NCI-H526 treated with DMSO at 0.1 percent for 48 hours (cell line): ENCODE measurements at regions not wholly inside any gene's neighbourhood (a gene's known extent, or its start where the extent isn't known, plus 50 kb on each side); places are given as distances from the start of the nearest gene placed in this dataset.
A peak's percentile ranks its signal among the peaks of the same experiment; 100 is the strongest.

Source experiments
- DNase-seq: peaks from one replicate; lab custom pipeline; 2025; lab: John Stamatoyannopoulos, UW

DNA sequence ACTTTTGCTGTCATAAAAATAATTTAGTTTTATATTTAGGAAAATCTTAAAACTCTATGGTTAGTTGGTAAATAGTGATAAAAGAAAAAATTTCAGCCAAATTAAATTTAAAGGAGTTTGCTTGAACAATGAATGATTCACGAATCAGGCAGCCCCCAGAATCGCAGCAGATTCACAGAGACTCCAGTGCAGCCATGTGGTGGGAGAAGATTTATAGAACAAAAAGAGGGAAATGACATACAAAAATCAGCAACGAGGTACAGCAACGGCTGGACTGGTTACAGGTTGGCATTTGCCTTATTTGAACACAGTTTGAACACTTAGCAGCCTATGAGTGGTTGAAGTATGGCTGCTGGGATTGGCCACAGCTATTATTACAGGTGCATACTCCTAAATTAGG lies 96.4 kb upstream of the MYCBP2 start:
- DNase-seq: no peak

DNA sequence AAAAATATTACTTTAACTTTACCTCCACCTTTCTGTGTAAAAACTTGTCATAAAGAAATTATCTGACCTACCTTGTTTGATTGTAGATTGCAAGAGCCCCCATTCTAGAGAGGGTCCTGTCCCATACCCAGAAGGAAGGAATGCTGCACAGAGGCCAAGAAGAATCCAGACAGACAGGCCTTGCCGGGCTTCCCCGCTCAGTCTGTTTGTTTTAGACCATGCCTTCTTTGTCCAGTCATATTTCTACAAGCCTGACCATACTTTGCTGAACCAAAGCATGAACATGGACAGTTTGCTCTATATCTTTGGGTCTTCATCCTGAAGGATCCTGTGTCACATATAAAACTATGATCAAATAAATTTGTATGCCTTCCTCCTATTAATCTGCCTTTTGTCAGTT lies 95.8 kb upstream of the MYCBP2 start:
- DNase-seq: no peak

DNA sequence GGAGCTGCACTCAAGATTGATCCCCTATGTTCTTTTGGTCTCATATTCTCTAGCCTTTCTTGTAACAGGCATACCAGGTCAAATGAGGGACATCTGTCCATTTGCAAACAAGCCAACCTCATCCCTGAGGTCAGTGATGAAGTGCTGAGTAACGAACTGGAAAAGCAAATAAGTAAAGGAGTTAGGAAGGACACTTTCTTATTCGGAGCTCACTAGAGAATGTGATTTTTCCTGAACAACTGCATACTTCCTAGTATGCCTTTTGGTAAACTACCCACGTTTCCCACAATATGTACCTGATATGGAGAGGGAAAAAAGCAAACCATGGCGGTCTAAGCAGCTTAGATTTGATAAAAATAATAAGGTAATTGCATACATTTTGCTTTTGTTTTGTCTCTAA lies 91.0 kb upstream of the MYCBP2 start:
- no peak for DNase-seq

DNA sequence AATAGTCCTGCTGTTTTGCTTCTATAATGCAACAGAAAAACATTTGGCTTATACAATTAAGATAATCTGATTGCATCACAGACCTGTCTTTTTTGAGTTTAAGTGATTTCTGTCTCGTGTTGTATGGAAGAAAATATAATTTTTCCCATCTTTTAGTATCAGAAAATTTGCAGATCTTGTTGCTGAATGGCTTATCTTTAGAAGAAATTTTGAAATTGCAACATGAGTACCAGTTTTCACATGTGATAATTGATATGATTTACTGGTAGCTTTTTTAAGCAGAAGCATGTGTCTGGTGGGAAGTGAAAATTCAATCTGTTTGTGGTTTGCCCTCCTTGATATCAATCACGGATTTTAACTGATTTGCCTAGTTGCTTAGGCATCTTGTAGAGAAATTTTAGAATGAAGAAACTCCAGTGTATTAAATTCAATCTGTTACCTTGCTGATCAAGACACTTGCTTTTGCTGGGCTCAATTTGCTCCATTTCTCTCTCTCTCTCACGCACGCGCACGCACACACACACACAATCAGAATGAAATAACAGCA lies 89.8 kb upstream of the MYCBP2 start:
- DNase-seq: no peak

DNA sequence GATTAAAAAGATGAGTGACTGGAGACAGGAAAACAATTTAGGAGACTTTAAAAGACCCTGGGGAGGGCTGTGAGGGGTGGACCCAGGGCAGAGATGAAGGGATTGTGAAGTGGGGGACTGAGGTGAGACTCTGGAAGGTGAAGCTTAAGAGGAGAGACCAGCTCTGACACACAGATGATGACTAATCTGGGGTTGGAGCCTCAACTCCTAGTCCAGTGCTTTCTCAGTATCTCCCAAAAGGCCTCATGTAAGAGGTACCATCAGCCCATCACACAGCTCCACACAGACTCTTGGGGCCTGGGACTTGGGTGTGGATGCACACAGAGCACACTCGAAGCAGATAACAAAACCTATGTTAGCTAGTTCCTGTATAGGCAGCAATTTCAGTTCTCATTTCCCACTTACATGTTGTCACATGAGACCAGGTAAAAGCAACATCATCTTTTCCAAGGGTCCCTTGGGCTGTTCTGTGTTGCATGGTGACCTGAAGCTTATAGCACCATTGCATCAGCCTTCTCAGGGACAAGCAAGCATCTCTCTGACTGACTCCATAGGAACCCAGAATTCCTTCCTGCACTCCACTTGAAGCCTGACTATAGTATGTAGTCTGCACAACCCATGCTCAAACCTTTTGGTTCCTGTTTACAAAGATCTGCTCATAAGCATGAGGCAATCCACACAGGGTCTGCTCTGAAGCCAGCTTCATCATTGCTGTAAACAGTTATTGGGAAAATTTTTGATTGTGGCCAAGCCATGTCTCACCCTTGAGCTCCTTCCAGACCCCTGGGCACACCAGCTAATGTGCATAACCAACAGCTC lies 88.6 kb upstream of the MYCBP2 start:
- DNase-seq: no peak

DNA sequence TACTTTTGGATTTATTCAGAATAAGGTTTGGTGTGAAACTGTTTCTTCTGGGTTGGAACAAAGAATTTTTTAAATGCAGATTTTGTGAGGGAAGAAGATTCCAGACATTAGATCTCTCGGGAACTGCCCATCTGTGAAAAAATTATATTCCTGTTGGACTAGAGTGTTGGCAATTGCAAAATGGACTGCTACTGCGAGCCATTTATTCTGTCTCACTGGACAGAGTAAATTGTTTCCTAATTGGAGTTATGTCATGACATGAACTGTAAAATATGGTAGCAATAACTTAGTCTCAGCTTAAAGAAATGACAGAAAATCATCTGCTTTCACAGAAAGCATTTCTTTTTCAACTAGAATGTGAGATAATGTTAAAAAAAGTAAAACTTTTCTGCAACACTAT lies 86.0 kb upstream of the MYCBP2 start:
- DNase-seq: no peak

DNA sequence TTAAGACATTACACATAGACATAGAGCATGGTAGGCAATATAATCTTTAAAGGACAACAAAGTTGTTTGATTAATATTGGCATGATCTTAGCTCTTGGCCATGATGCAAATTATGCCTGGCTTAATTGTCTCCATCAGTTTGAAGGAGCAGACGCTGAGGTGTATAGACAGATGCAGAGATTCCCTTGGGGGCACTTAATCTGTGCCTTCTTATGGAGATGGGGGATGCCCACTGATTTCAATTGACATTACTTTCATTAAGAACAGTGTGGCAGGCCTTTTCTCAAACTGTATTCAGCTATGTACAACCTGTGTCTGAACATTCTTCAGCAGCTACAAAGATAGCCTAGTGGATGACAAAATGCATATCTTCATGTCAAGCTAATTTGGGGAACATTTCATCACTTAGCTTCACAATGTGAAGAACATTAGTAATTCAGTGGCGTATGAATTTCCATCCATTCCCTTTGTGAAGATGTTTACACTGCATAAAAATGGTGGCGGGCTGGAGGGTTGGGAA lies 85.3 kb upstream of the MYCBP2 start:
- no peak for DNase-seq

DNA sequence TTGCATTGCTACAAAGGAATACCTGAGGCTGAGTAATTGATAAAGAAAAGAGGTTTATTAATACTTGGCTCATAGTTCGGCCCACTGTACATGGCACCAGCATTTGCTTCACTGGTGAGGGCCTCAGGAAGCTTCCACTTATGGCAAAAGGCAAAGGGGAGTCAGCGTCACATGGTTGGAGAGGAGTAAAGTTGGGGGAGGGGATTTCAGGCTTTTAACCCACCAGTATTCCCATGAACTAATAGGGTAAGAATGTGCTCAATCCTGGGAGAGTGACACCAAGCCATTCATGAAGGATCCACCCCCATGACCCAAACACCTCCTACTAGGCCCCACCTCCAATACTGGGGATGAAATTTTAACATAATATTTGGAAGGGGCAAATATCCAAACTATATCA lies 82.5 kb upstream of the MYCBP2 start:
- DNase-seq: no peak

DNA sequence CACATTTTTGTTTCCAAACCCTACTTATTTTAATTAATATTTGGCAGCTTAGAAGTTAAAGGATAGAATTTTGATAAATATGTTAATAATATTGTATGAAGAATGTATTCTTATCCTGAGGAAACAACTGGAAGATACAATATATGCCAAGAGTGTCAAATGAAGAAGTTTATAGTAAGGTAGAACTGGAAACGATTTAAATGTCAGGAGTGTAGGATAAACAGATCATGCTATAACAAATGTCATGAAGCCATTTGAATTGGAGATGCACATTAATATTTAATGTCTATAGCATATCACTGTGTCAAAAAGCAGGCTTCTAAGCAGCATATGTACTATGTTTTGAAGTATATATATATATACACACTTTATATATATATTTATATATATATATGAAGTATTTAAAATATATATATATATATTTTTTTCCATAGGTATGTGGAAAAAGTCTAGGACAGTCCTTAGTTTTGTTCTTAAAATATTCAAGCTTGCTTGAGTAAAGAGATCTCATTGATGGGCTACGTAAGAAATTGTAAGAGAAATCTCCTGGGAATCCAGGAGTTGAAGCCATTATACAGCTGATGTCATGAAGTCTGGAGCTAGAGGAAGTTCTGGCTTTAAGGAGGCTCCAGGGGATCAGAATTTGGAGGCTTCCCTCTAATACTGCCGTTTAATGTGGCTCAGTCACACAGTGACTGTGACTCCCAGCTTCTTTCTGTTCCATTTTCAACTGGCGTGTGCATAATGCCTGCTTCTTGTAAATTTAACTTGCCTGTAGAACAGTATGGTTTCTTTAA lies 79.9 kb upstream of the MYCBP2 start:
- no peak for DNase-seq

DNA sequence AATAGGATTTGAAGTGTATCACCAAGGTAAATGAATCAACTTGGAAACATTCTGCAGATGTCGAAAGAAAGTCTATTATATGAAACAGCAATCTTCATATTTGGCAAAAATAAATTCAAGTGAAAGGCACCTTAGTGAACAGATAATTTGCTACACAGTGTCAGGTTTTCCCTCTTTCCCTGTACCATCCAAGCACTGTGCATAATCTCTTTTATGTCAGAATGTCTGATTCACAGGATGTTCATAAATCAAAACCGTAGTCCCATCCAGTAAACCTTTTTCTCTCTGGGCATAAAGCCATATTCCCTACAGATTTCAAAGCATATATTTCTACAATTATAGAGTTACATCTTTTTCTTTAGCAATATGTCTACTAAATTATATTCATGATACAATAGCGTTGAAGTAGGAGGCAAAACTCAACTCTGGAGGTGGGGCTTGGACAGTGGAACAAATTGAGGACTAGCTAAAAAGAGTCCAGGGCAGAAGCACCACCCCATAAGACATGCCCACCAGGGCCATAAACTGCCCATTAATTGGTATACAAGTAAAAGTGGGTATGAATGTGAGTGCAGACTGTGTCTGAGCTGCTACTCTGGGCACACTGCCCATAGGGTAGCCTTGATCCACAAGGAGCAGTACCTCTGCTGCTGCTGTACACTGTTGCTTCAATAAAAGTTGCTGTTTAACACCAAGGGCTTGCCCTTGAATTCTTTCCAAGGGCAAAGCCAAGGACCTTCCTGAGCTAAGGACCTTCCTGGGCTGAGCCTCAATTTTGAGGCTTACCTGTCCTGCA lies 72.1 kb upstream of the MYCBP2 start:
- DNase-seq: peak; percentile 73

DNA sequence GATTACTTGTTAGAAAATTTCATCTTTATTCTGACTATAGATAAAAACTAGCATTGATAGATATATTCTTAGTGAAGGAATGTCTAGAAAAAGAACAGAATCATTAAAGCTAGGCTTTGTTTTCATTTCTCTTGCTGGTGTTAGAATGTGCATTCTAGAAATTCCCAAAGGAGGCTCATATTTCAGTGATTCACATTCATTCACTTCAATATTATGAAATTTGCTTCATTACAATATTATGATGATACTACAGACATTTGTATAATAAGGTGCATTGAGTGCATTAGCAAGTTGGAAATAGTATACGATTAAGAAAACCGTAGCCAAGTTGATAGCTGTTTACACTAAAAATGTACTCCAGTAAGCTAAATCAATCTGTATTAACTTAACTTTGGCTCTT lies 70.7 kb upstream of the MYCBP2 start:
- DNase-seq: no peak

DNA sequence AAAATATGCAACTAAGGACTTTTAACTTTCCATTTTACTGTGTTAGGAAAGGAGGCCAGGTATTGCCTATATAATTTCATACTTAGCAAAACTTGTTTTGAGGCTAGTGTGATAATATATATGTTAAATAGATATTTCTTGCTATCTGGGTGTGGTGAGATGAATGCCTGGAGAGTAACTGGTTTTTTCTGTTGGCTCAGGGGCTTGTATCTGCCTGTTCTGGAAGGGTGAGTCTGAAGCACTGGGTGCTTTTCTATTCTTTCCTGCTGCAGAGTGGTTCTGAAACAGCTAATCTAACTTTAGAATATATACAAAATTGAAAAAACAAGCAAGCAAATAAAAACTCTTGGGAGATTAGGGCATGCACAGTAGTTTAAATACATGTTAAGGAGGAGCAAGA lies 64.6 kb upstream of the MYCBP2 start:
- no peak for DNase-seq

DNA sequence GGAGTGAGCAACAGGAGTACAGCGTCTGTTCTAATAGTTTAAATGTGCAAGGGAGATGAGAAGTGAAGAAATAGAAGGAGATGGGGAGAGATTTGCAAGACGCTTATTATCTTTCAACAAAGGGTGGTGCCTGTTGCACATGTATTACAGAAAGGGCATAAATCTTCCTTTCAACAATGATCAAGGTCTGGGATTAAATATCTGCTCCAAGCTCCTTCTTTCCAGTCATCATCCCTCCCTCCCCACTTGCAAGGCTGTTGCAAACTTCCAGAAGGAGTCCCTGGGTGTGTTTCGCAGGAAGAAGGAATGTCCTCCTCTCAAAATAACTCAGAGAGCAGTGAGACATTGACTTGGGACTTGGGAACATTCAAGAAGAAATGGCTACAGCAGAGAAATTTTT lies 63.5 kb upstream of the MYCBP2 start:
- DNase-seq: no peak

DNA sequence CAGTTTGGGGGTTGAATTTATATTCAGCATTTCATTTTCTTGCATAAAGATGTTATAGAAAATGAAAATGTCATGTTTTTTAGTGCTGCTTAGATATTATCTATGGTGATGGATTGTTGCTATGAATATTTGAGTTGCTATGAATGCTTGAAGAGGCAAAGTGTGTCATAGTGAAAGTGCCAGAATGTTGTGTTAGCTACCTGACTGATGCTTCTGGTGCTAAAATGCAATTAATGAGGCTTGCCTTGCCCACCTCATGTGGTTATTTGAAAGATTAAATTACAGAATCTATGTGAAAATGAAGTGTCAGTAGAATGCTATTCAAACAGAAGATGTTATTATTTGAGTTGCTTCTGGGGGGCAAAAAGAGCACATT lies 62.7 kb upstream of the MYCBP2 start:
- no peak for DNase-seq

DNA sequence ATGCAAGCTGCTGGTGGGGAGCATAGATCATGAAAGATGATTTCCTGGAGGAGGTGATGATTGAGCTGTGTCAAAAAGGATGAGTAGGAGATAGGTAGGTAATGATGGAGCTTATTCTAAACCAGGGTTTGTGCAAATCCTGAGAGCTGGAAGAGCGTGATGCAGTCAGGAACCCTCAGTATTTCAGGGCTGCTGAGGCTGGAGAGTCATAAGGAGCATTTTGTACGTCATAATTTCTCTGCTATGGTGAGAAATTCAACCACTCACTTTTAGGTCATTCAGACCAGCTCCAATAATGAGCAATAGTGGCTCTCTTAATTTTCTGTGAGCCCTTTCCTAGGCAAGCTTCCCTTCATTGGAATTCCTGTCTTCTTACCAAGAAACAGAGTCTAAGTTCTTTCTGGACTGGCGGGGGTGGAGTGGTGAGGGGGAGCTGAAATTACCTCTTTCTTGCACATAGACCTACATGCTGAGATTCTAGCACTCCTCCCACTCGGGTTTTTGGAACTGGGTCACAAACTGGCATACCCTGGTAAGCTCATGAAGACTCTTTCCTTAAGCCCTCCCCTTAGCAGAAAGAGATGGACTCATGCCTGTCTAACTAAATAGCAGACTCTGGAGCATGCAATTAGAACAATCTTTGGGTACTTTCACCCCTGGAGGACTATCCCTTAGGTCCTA lies 62.2 kb upstream of the MYCBP2 start:
- DNase-seq: no peak

DNA sequence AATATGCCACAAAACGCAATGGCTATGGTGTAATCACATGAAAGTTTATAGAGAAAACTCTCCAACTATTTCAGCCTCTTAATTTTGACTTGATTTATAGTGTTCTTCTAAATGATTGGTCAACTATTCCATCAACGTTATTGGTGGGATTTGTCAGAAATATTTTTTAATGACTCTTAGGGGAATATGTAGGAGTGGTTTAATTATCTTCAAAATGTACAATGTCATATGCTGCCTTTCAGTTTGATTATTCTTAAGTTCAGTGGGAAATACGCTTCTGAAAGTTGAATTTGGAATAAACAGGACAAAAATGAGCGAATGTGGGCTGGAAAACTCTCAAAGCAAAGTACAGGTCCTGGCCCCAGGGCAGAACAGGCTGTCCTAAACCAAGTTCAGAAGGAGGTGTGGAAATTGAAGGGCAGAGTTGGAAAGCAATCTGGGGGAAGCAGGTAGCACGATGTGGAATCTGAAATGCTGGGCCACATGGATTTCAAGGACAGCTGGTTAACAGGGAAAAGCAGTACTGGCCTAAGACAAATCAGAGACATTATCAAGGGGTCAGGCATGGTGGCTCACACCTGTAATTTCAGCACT lies 60.8 kb upstream of the MYCBP2 start:
- no peak for DNase-seq

DNA sequence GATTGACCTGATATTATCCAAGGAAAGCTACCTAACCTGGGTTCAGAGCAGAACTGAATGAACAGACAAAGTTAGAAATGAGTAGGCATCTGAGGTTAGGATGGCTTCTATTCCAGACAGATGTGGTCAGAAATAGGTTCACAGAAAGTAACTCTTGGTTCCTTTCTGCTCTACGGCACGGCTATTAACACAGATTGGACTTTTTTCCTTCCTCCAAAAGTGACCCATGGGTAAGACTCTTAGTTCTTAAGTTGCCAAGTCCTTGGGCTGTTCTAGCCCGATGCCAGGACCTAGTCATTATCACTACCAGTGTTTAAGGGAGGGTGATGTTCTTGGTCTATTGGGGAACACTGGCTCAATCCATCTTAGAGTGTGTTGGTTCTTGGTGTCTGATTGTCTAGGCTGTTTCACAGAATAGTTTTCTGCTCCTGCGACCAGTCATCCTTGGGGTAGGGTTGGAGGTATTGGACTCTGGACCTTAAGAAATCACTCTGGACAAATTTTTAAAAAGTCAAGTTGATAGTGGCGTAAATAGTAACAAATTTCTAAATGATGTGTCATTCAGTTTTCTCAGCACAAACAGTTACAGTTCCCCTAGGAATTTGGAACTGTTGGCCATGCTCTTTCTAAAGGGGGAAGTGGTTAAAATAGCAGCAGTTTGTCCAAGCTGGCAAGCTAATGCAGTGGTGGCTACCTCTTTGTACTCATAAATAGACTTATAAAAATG lies 60.1 kb upstream of the MYCBP2 start:
- no peak for DNase-seq

DNA sequence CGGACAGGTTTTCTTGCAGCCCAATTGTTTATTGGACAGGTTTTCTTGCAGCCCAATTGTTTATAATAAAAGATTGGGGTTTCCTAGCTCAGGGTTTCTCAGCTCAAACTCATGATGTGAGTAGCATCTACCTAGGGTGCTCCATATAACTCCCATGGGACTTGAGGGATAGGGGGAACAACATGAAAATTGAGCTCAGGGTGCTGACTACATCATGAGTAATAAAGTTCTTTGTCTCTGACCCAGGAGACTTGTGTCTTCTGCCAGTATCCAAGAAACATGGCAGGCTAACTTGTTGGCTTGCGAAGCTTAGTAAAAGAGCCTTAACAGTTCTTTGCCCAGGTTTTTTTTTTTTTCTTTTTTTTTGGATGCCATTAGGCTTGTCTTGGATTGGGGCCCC lies 59.2 kb upstream of the MYCBP2 start:
- no peak for DNase-seq

DNA sequence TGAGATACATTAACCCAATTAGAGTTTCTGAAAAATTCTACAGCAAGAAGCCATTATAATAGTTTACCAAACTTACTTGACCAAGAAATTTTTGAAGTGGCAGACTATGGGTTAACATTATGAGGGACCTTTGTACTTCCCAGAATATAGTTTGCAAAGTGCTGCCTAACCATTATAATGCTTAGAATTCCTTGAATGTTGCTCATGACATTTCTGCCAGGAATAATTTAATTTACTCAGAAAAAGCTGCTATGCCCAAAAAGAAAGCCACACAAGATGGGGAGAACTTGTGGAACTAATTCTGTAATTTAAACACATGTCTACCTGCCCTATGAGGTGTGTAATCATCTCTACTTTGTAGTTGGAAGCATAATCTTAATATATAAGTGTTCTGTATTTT lies 58.1 kb upstream of the MYCBP2 start:
- DNase-seq: no peak

DNA sequence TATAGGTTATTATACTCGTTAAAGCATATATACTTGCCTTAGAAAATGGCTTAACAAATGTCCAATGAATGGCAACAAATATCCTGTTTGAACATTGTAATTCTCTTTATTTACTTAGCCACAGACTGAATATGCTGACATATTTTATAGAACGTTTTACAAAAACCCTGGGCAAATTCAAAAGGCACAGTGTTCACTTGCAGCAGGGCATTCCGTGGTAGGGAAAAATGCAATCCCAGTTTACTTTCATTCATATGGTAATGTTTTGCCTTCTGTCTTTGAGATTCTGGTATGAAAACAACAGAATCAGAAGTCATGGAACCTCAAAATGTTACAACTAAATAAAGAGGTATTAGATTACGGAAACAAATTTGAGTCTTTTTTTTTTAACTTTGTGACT lies 56.2 kb upstream of the MYCBP2 start:
- DNase-seq: no peak

DNA sequence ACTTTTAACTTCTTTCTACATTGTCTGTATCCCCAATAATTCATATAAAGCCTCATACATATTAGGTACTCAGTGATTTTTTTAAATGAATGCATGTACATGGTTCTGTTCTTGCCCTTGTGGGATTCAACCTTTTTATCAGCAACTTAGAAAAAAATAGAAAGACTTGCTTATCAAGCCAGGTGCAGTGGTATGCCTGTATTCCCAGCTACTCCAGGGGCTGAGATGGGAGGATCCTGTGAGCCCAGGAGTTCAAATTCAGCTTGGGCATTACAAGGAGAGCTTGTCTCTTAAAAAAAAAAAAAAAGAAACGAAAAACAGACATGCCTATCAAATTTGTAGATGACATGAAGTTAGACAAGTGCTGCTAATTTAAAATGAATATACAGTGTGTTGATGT lies 54.2 kb upstream of the MYCBP2 start:
- no peak for DNase-seq
